GM13976 (cell line): ENCODE measurements at regions not wholly inside any gene's neighbourhood (a gene's known extent, or its start where the extent isn't known, plus 50 kb on each side); places are given as distances from the start of the nearest gene placed in this dataset.

ENCODE experiments used
- DNase-seq: peaks from one replicate; pipeline ENCODE4 v3.0.0; 2012; ENCODE audit warnings: low spot score
- CTCF ChIP-seq: IDR thresholded peaks from 2 replicates; pipeline ENCODE4 v1.5.1; 2012; ENCODE audit warnings: borderline replicate concordance, mild to moderate bottlenecking; ENCODE audit not compliant: insufficient read depth; ENCODE audit errors: extremely low read depth, missing control alignments, control extremely low read depth
- in situ Hi-C: fragments of 300-500 bp; cut with MboI; formaldehyde crosslinking; loops from one replicate; pipeline ENCODE4 v1.12.0; 2022; ENCODE audit warnings: low sequenced_read_pairs, mixed read lengths, inconsistent platforms; ENCODE audit not compliant: unreplicated experiment

- in situ Hi-C loops: no loop called here
- TF ChIP-seq CTCF: no peak
Measured at GRCh38 chr16:86196687-86197391, 297.9 kb downstream of the IRF8 start.

GRCh38 chr16:86198206-86199118 lies 299.5 kb downstream of the IRF8 start:
- in situ Hi-C loops: no loop called here
- DNase-seq: no peak
- no peak for TF ChIP-seq CTCF

More at GRCh38 chr16:86196687-86197391, 297.9 kb downstream of the IRF8 start:
- no peak for DNase-seq

- no peak for DNase-seq
- in situ Hi-C loops: no loop called here
- no peak for TF ChIP-seq CTCF
Measured at GRCh38 chr16:86199182-86199581, 300.2 kb downstream of the IRF8 start.

GRCh38 chr16:86199871-86200695 lies 301.1 kb downstream of the IRF8 start:
- DNase-seq: no peak
- in situ Hi-C loops: no loop called here
- no peak for TF ChIP-seq CTCF

GRCh38 chr16:86200722-86201121 lies 301.8 kb downstream of the IRF8 start:
- TF ChIP-seq CTCF: no peak
- no peak for DNase-seq
- in situ Hi-C loops: no loop called here

GRCh38 chr16:86201746-86202145 lies 302.8 kb downstream of the IRF8 start:
- no peak for DNase-seq
- in situ Hi-C loops: no loop called here
- TF ChIP-seq CTCF: no peak
